EH (cell line): ENCODE measurements at regions not wholly inside any gene's neighbourhood (a gene's known extent, or its start where the extent isn't known, plus 50 kb on each side); places are given as distances from the start of the nearest gene placed in this dataset.
A peak's percentile ranks its signal among the peaks of the same experiment; 100 is the strongest.
"Not testable (repeated sequence)": the region's sequence is repeated elsewhere in the genome, so short reads cannot be mapped to it uniquely, and the experiment has no call there.

Experiments
- DNase-seq: peaks from one replicate; pipeline ENCODE4 v3.0.0-alpha.2; 2015; ENCODE audit warnings: low read depth

DNA sequence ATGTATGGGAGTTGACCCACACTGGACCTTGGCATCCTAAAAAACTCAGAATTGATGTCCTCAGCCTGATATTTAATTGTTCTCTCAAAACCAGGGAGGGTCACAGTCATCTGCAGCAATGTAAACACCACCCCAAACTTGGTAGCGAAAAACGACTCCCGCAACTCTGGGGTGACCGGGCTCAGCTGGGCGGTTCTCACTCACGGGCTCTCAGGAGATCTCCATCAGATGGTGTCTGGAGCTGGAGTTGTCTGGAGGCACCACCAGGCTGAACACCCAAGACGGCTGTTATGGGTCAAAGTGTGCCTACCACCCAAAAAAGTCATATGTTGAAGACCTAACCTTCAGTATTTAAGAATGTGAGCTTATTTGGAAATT is 50.9 kb upstream of the NXT1 start:
- no peak for DNase-seq

GRCh38 chr20:23298926-23299672 is 51.5 kb upstream of the NXT1 start:
- DNase-seq = no peak

- DNase-seq = peak; percentile 1
Observed at GRCh38 chr20:23298155-23298554, 52.4 kb upstream of the NXT1 start.

DNA sequence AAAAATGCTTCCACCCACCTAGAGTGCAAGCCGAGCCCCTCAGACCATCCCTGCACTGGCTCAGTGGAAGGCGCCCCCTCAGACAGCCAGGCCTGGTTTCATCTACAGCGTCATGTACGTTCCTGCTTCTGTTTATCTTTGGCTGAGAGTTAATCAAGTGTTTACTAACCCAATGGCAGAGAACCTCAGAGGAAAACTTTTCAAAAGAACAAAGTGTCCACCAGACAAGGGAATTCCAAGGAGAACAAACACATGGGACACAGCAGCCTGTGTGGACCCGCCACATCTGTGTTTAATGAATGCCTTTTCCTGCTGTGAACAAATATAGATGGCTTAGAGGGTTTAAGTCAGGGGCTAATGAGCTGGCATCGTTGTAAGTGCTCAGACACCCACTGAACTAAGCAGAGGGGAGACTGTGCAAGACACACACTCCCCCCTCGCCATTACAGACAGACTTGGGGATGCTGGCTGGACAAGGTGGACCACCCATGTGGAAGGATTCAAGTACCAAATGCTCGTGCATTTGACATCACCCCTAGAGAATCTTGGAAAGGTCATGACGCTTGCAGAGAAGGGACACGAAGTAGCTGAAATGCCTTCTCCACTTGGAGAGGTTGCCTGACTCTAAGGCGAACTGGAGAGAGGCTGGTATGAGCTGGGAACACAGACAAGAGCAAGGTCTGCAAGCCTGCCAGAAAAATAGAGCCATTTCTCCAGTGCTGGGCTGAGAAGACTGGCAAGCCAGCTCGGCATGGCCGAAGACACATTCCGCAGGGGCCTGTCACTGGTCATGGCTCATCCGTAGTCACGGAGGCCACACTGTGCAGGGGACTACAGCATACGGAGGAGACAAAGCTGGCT is 53.5 kb upstream of the NXT1 start:
- peak; percentile 36 for DNase-seq

- DNase-seq = no peak
Observed at GRCh38 chr20:23295934-23296333, 54.7 kb upstream of the NXT1 start.

DNA sequence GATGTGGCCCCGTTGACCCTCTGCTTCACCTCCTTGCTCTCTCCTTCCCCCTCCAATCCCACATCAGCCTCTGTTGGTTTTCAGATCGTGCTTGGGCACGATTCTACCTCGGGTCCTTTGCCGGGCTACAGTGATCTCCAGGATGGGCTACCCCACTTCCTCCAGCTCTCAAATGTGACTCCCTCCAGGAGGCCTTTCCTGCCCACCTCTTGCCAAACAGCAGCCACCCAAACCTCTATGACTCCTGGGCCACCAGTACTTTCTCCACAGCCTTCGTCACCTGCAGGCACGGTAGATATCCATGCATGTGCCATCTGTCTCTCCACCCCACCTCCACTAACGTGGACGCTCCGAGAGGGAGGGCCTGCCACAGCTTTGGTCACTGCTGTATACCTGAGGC is 55.9 kb upstream of the NXT1 start:
- no peak for DNase-seq

DNA sequence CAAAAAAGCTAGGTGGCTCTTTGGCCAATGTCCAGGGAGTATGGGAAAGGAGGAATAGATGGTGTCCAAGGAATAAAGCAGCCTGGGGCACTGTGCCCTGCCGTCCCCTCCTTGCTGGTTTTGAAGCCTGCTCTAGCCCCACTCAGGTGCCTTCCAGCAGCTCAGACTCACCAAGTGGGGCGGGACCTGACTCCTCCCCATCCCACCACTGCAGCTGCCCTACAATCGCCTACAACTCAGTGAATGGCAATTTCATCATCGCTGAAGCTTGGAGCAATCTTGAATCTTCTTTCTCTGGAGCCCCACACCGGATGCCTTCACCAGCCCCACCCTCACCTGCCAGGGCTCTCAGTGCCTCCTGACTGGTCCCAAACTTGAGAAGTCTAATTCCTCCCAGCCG is 56.4 kb upstream of the NXT1 start:
- DNase-seq = no peak

DNA sequence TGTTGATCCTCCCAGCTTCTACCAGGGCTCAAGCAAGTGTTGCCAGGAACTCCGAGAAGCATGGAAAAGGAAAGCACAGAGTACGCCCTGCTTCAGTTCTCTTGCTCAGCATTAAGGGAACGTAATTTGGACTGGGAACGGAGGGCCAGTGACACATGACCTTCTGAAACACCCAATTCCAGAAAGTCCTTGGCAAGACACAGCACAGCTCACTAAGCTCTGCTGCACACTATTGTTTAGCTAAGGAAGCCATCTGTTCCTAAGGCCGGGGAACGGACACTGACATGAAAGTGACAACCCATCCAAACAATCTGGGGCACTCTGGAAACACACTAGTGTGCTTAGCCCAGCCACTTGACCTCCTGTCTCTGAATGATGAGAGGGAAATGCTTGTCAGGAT is 56.9 kb upstream of the NXT1 start:
- DNase-seq = no peak

DNA sequence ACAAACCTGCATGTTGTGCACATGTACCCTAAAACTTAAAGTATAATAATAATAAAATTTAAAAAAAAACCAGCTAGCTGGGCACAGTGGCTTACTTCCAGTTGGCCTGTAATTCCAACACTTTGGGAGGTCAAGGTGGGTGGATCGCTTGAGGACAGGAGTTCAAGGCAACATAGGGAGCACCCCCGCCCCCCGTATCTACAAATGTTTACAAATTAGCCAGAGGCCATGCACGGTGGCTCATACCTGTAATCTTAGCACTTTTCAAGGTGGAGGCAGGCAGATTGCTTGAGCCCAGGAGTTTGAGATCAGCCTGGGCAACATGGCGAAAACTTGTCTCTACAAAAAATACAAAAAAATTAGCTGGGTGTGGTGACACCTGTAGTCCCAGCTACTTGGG is 58.3 kb upstream of the NXT1 start:
- DNase-seq = not testable (repeated sequence)

GRCh38 chr20:23291575-23292240 is 58.9 kb upstream of the NXT1 start:
- DNase-seq = no peak

- no peak for DNase-seq
Observed at GRCh38 chr20:23290761-23291574, 59.6 kb upstream of the NXT1 start.

- no peak for DNase-seq
Observed at GRCh38 chr20:23289724-23290395, 60.7 kb upstream of the NXT1 start.

DNA sequence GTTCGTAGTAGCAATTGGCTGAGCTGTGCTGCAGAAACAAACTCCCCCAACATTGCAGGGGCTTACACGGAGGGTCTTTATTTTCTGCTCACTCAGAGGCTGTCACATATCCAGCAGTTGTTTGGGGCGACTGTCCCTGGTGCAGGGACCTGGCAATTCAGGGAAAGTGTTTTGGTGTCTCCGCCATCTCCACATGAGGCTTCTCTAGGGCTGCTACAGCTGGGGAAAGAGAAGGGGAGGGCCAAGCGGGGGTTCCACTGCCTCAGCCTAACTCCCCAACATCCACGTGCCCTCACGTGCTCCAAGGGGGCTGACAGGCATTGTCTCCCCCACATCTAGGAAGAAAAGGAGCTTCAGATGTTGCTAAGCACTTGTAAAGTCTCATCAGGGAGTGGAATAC is 61.3 kb upstream of the NXT1 start:
- no peak for DNase-seq

DNA sequence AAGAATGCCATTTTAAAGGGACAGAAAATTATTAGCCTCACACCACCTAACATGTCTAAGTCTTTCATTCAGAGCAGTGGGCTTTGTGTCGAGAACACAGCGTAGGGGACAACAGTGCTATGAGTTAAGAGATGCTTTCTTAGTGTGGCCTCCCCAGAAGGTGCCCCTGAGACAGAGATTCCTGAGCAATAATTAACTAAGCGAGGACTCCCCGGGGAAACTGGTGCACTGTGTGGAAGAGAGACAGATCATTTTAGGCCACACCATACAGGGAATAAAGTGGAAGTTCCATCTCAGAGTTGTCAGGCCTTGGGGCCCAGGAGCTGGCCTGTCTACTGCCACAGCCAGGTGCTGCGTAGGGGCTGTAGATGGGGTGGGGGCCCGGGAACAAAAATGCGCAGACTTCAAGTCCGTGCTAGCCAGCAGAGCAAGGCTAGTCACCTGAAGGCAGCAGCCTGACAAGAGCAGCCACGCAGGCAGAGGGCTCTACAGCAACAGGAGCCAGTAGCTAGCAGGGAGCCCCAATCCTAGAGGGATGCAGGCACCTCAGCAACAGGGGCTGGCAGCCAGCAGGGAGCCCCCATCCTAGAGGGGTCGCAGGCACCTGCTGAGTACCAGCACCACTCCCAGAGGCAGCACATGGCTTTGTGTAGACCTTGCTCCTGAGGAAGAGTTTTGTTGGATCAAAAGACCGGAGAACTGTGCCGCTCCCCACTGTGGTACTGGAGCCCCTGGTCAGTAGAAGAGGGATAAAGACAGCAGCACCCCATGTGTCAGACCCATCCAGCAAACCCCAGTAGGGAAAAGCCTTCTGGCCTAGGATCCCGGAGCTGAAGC is 63.0 kb upstream of the NXT1 start:
- no peak for DNase-seq

DNA sequence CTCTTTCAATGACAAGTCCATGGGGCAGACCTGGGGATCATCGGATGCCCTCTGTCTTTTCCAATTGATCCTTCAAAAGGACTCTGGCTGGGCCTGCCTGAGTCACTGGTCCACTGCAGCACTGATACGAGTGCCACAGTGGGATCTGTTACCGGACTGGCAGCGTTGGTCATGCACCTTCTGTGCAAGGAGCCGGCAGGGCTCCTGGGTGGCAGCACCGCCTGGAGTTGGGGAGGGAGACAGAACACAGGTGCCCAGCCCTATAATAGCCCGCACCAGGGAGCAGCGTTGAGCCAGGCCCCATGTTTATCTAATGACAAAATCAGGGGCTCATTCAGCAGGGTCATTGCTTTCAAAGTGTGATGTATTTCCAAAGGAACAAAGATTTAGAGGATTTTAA is 64.2 kb upstream of the NXT1 start:
- DNase-seq = no peak

GRCh38 chr20:23285536-23285935 is 65.1 kb upstream of the NXT1 start:
- no peak for DNase-seq

GRCh38 chr20:23284009-23284408 is 66.6 kb upstream of the NXT1 start:
- no peak for DNase-seq

- DNase-seq = no peak
Observed at GRCh38 chr20:23283096-23283850, 67.3 kb upstream of the NXT1 start.

DNA sequence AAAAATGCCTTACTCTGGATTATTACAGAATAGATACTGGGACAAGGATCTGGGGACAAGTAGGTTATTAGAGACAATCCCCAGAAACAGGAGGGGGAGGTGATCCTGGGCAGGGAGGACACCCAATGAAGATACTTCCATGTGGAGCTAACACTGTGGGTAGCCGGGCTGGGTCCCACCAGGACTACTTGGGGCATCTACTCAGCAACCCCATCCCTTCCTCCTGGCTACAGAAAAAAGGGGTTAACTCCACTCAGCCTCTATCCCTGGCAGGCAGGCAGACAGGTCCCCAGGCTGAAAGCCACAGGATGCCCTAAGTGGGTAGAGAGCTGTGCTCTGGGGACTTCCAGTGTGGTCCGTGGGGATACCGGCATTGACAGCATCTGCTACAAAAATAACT is 68.0 kb upstream of the NXT1 start:
- DNase-seq = no peak

GRCh38 chr20:23282111-23282510 is 68.5 kb upstream of the NXT1 start:
- DNase-seq = no peak
